Progenitor cell of endocrine pancreas (in vitro differentiated cells): ENCODE measurements at regions not wholly inside any gene's neighbourhood (a gene's known extent, or its start where the extent isn't known, plus 50 kb on each side); places are given as distances from the start of the nearest gene placed in this dataset.

Source experiments
- DNase-seq: peaks from one replicate; pipeline ENCODE4 v3.0.0; 2021; ENCODE audit warnings: low spot score; ENCODE audit not compliant: unreplicated experiment
- H3K27ac Mint-ChIP-seq: 2 replicates; pipeline ENCODE4 v1.8.0; 2021; ENCODE audit warnings: mild to moderate bottlenecking, moderate library complexity, mixed read lengths
- H3K27me3 Mint-ChIP-seq: 2 replicates; pipeline ENCODE4 v1.8.0; 2021; ENCODE audit warnings: mixed read lengths
- H3K36me3 Mint-ChIP-seq: 2 replicates; pipeline ENCODE4 v1.8.0; 2022; ENCODE audit warnings: mixed read lengths; ENCODE audit not compliant: insufficient read depth
- H3K4me1 Mint-ChIP-seq: 2 replicates; pipeline ENCODE4 v1.8.0; 2021; ENCODE audit warnings: low read depth, mixed read lengths
- H3K4me3 Mint-ChIP-seq: 2 replicates; pipeline ENCODE4 v1.8.0; 2021; ENCODE audit warnings: low read depth, mild to moderate bottlenecking, moderate library complexity, mixed read lengths
- H3K9me3 Mint-ChIP-seq: 2 replicates; pipeline ENCODE4 v1.8.0; 2021; ENCODE audit warnings: low read depth, mixed read lengths
- CTCF ChIP-seq: fragments of 200-600 bp; sonication (generic); IDR thresholded peaks from one replicate; pipeline ENCODE4 v1.5.0; 2021; ENCODE audit warnings: antibody characterized with exemption, mild to moderate bottlenecking; ENCODE audit not compliant: unreplicated experiment

DNA sequence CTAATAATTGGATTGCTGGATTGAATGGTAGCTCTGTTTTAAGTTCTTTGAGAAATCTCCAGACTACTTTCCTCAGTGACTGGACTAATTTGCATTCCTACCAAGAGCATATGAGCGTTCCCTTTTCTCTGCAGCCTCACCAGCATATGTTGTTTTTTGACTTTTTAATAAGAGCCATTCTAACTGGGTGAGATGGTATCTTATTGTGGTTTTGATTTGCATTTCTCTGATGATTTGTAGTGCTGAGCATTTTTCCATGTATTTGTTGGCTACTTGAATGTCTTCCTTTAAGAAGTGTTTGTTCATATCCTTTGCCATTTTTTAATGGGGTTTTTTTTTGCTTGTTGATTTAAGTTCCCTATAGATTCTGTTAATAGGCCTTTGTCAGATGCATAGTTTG lies 94.7 kb upstream of the AHI1 start:
- H3K9me3 Mint-ChIP-seq: peaks cover 6% of the 10 kb centered on the region
- H3K4me3 Mint-ChIP-seq: no peak overlapping the region
- peaks cover 1% of the 10 kb centered on the region for H3K36me3 Mint-ChIP-seq
- TF ChIP-seq CTCF: no peak
- no peaks in the 10 kb centered on the region for H3K4me1 Mint-ChIP-seq
- H3K27ac Mint-ChIP-seq: no peak overlapping the region
- H3K27me3 Mint-ChIP-seq: no peaks in the 10 kb centered on the region
- no peak for DNase-seq

GRCh38 chr6:135594000-135594399 lies 96.5 kb upstream of the AHI1 start:
- Mint-ChIP-seq H3K4me1 (no peaks in the 10 kb centered on the region), H3K9me3 (peaks cover 15% of the 10 kb centered on the region)
- no peak for TF ChIP-seq CTCF

DNA sequence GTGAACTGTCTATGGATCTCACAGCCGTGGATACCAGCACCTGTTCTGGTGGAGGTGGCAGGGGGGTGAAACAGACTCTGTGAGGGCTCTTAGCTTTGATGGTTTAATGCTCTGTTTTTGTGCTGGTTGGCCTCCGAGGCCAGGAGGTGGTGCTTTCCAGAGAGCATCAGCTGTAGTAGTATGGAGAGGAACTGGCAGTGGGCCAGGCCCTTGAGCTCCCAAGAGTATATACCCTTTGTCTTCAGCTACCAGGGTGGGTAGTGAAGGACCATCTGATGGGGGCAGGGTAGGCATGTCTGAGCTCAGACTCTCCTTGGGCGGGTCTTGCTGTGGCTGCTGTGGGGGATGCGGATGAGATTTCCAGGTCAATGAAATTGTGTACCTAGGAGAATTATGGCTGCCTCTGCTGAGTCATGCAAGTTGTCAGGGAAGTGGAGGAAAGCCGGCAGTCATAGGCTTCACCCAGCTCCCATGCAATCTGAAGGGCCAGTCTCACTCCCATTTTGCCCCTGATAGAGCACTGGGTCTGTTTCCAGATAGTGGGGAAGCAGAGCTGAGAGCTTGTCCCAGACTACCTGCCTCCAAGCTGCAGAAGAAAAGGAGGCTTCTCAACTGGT lies 102.7 kb upstream of the AHI1 start:
- TF ChIP-seq CTCF: no peak
- H3K27me3 Mint-ChIP-seq: no peaks in the 10 kb centered on the region

More at GRCh38 chr6:135594000-135594399, 96.5 kb upstream of the AHI1 start:
- H3K4me3 Mint-ChIP-seq: no peak overlapping the region
- H3K27ac Mint-ChIP-seq: no peak overlapping the region
- no peaks in the 10 kb centered on the region for H3K27me3 Mint-ChIP-seq
- H3K36me3 Mint-ChIP-seq: peaks cover 1% of the 10 kb centered on the region
- DNase-seq: no peak

GRCh38 chr6:135600931-135601330 lies 103.4 kb upstream of the AHI1 start:
- H3K9me3 Mint-ChIP-seq: peaks cover 15% of the 10 kb centered on the region
- H3K4me1 Mint-ChIP-seq: peaks cover 2% of the 10 kb centered on the region
- no peaks in the 10 kb centered on the region for H3K27me3 Mint-ChIP-seq
- H3K36me3 Mint-ChIP-seq: peaks cover 1% of the 10 kb centered on the region
- no peak overlapping the region for H3K27ac Mint-ChIP-seq
- DNase-seq: no peak
- TF ChIP-seq CTCF: no peak
- H3K4me3 Mint-ChIP-seq: no peak overlapping the region

More for the DNA sequence above, 102.7 kb upstream of the AHI1 start:
- H3K36me3 Mint-ChIP-seq: peaks cover 1% of the 10 kb centered on the region
- peaks cover 15% of the 10 kb centered on the region for H3K9me3 Mint-ChIP-seq
- H3K4me3 Mint-ChIP-seq: no peak overlapping the region
- no peak for DNase-seq
- peaks cover 2% of the 10 kb centered on the region for H3K4me1 Mint-ChIP-seq
- no peak overlapping the region for H3K27ac Mint-ChIP-seq

GRCh38 chr6:135601857-135602256 lies 104.3 kb upstream of the AHI1 start:
- Mint-ChIP-seq H3K9me3 (peaks cover 9% of the 10 kb centered on the region), H3K27me3 (no peaks in the 10 kb centered on the region), H3K36me3 (no peaks in the 10 kb centered on the region), H3K4me1 (peaks cover 9% of the 10 kb centered on the region), H3K4me3 (no peak overlapping the region), H3K27ac (no peak overlapping the region)
- no peak for TF ChIP-seq CTCF
- no peak for DNase-seq
